ENCODE measurements at regions not wholly inside any gene's neighbourhood (a gene's known extent, or its start where the extent isn't known, plus 50 kb on each side); places are given as distances from the start of the nearest gene placed in this dataset.
"Not testable (repeated sequence)": the region's sequence is repeated elsewhere in the genome, so short reads cannot be mapped to it uniquely, and the experiment has no call there.

DNA sequence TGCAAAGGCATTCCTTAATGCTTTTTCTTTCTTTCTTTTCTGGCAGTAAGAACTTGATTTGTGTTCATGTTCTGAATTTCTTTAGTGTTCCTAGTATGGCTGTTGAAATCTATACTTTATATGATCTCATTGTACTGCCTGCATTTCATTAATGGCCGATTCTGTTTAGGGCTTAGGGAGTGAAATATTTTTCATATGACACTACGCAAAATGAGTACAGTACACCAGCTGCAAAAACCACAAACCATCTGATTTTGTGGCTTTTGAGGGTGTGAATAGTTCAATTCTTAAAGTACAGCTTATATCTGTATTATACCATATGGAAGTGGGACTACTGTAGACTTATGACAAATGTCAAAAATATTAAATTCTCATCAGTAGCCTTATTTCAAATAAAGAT is 69.1 kb upstream of the FOXP2 start:
- DNase-seq (ENCODE audit: low spot score): no peak
- TF ChIP-seq POLR2AphosphoS5 (IDR thresholded peaks at IDR 0.05) (no peak), POLR2A (IDR thresholded peaks at IDR 0.05) (no peak)
- TF ChIP-seq, protein P1, sequence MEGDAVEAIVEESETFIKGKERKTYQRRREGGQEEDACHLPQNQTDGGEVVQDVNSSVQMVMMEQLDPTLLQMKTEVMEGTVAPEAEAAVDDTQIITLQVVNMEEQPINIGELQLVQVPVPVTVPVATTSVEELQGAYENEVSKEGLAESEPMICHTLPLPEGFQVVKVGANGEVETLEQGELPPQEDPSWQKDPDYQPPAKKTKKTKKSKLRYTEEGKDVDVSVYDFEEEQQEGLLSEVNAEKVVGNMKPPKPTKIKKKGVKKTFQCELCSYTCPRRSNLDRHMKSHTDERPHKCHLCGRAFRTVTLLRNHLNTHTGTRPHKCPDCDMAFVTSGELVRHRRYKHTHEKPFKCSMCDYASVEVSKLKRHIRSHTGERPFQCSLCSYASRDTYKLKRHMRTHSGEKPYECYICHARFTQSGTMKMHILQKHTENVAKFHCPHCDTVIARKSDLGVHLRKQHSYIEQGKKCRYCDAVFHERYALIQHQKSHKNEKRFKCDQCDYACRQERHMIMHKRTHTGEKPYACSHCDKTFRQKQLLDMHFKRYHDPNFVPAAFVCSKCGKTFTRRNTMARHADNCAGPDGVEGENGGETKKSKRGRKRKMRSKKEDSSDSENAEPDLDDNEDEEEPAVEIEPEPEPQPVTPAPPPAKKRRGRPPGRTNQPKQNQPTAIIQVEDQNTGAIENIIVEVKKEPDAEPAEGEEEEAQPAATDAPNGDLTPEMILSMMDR (IDR thresholded peaks at IDR 0.05): no peak
- intact Hi-C loops (cut with DNase I): no loop called here
- WGBS: 80% methylated on average over 2 of the region's 2 CpGs
- Histone ChIP-seq H3K4me3 (no peak overlapping the region), H3K9me3 (no peaks in the 10 kb centered on the region), H3K27me3 (replicated peaks; ENCODE audit: insufficient read depth) (no peaks in the 10 kb centered on the region), H3K27ac (no peak overlapping the region), H3K36me3 (no peaks in the 10 kb centered on the region), H3K4me1 (replicated peaks) (no peaks in the 10 kb centered on the region)

DNA sequence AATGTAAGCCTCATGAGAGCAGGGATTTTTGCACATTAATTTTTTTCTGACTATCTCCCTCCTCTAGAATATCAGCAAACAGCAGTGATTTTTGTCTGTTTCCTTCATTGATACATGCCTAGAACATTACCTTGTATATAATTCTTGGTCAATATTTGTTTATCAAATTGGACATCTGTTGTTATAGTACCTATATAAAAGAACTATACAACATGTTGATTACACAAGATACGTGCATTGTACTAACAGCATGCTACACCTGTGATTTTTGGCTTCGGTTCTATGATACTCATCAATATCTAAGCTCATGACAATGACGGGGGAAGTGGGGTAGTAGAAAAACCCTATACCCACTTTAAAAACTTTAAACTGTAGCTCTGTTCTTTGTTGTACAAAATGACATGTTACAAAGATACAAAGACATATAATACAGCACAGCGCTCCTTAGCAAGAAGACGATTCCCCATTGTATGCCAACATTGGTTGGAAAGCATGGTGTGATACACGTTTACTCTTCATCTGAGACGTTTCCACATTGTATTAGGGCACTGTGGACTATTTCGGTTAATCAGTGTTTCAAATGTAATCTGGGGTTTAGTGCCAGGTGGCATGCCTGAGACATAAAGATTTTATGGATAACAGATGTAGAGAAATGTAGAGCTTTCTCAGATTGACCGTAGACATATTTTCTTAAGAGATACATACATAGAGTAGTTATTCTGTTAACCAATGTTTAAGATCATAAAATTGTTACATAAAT is 70.5 kb upstream of the FOXP2 start:
- intact Hi-C loops (cut with DNase I): no loop called here
- no peak for DNase-seq (ENCODE audit: low spot score)
- TF ChIP-seq, protein P1 (IDR thresholded peaks at IDR 0.05): no peak
- no peak for TF ChIP-seq POLR2A (IDR thresholded peaks at IDR 0.05)
- TF ChIP-seq POLR2AphosphoS5 (IDR thresholded peaks at IDR 0.05): no peak
- H3K4me1 ChIP-seq (replicated peaks): no peaks in the 10 kb centered on the region
- no peaks in the 10 kb centered on the region for H3K36me3 ChIP-seq
- H3K27me3 ChIP-seq (replicated peaks; ENCODE audit: insufficient read depth): no peaks in the 10 kb centered on the region
- no peak overlapping the region for H3K27ac ChIP-seq
- H3K9me3 ChIP-seq: no peaks in the 10 kb centered on the region
- no peak overlapping the region for H3K4me3 ChIP-seq
- 79% methylated on average over 9 of the region's 9 CpGs for WGBS

DNA sequence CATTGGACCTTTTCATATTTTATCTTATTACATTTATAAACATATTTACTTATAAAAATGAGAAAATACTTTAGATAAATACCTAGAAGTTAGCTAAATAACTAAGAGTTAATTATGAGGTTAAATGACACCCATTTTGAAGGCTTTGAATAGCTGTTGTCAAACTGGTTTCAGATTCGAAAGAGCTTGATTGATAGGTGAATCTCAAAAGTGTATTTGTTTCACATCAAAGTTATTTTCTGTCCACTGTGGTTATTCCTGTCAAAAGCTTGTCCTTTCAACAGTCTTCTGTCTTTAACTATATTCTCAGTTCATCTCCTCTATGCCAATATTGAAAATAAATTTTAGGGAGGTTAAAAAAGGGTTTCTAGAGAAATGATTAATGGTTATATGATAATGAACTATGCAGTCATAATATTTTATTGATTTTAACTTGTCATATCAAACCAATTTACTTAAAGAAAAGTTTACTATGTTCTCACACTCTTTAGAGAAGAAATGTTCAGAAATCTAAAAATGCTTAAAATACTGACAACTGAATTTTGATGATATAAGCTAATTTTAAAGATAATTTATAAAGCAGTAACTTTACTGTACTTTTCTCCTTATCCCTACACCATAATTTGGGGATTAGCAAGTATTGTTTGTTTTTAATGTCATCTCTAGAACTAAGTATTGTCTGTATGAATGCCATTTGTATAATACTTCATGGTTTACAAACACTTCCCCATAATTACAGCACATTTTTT is 72.0 kb upstream of the FOXP2 start:
- H3K4me1 ChIP-seq (replicated peaks): no peaks in the 10 kb centered on the region
- TF ChIP-seq, protein P1 (IDR thresholded peaks at IDR 0.05): no peak
- TF ChIP-seq POLR2A (IDR thresholded peaks at IDR 0.05) (no peak), POLR2AphosphoS5 (IDR thresholded peaks at IDR 0.05) (no peak)
- DNase-seq (ENCODE audit: low spot score): no peak
- intact Hi-C loops (cut with DNase I): no loop called here
- H3K4me3 ChIP-seq: no peak overlapping the region
- H3K27ac ChIP-seq: no peak overlapping the region
- H3K27me3 ChIP-seq (replicated peaks; ENCODE audit: insufficient read depth): no peaks in the 10 kb centered on the region
- 76% methylated on average over 1 of the region's 1 CpG for WGBS
- H3K9me3 ChIP-seq: no peaks in the 10 kb centered on the region
- no peaks in the 10 kb centered on the region for H3K36me3 ChIP-seq

DNA sequence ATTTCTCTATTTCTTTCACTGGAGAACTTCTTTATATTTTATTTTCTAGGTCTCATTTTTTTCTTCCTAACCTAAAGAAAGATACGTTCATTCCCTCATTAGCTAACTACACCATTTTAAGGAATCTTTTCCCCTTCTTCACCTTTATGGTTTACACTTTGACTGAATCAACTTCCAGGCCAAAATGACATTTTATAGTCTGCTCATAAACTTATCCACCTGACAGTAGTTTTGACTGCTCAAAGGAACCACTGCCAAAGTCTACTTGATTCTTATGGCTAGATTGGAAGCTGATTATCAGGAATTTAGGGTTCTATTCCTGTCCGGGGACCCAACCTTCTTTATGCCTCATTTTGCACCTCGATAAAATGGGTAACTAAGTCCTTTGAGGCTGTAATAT is 73.0 kb upstream of the FOXP2 start:
- Histone ChIP-seq H3K4me1 (replicated peaks) (no peaks in the 10 kb centered on the region), H3K27me3 (replicated peaks; ENCODE audit: insufficient read depth) (no peaks in the 10 kb centered on the region), H3K4me3 (no peak overlapping the region), H3K9me3 (no peaks in the 10 kb centered on the region), H3K36me3 (no peaks in the 10 kb centered on the region), H3K27ac (no peak overlapping the region)
- 59% methylated on average over 3 of the region's 3 CpGs for WGBS
- intact Hi-C loops (cut with DNase I): no loop called here
- no peak for TF ChIP-seq POLR2AphosphoS5 (IDR thresholded peaks at IDR 0.05)
- TF ChIP-seq POLR2A (IDR thresholded peaks at IDR 0.05): no peak
- no peak for DNase-seq (ENCODE audit: low spot score)

DNA sequence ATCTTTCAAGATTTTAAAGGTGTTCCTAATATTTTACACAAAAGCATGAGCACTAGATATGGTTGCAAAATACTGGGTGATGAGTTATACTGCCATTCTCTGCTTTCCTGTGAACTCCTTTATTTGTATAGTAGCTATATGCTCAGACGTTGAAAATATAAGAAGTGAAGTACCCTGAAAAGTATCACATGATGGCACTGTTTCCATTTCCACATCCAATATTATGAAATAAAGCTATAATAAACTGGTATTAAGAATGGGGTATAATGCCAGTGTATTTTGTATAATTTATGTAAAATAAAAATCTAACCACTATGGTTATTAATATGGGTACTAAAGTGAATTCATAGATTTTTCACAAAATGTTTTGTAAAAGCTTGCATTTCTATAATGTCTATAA is 79.6 kb upstream of the FOXP2 start:
- no peak for DNase-seq (ENCODE audit: low spot score)
- Histone ChIP-seq H3K9me3 (no peaks in the 10 kb centered on the region), H3K27me3 (replicated peaks; ENCODE audit: insufficient read depth) (no peaks in the 10 kb centered on the region), H3K4me1 (replicated peaks) (no peaks in the 10 kb centered on the region), H3K36me3 (no peaks in the 10 kb centered on the region), H3K27ac (no peak overlapping the region), H3K4me3 (no peak overlapping the region)
- WGBS: 28% methylated on average over 1 of the region's 1 CpG
- TF ChIP-seq POLR2AphosphoS5 (IDR thresholded peaks at IDR 0.05) (no peak), POLR2A (IDR thresholded peaks at IDR 0.05) (no peak)
- TF ChIP-seq, protein P1 (IDR thresholded peaks at IDR 0.05): no peak
- intact Hi-C loops (cut with DNase I): no loop called here

DNA sequence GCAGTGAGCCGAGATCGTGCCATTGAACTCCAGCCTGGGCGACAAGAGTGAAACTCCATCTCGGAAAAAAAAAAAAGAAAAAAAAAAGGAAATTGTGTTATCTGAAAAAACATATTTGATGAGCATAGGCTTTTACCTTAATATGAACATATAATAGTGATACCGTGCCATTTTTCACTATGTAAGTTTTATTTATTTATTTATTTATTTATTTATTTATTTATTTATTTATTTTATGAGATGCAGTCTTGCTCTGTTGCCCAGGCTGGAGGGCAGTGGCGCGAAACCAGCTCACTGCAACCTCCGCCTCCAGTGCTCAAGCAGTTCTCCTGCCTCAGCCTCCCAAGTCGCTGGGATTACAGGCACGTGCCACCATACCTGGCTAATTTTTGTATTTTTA is 85.2 kb upstream of the FOXP2 start:
- intact Hi-C loops (cut with DNase I); H3K27me3 ChIP-seq (replicated peaks; ENCODE audit: insufficient read depth); H3K4me1 ChIP-seq (replicated peaks); H3K4me3 ChIP-seq; H3K36me3 ChIP-seq; H3K27ac ChIP-seq; DNase-seq (ENCODE audit: low spot score); H3K9me3 ChIP-seq: not testable (repeated sequence)
- 95% methylated on average over 10 of the region's 10 CpGs for WGBS
